H1 (cell line): ENCODE measurements at regions not wholly inside any gene's neighbourhood (a gene's known extent, or its start where the extent isn't known, plus 50 kb on each side); places are given as distances from the start of the nearest gene placed in this dataset.

Experiments
- BRCA1 ChIP-seq: IDR thresholded peaks from 2 replicates; pipeline ENCODE4 v1.6.1; 2012; ENCODE audit warnings: low read depth, low read length, improper control_type of control experiment
- CTCF ChIP-seq, 3 experiments: IDR thresholded peaks; 1 replicate in 2 of 3; 2 replicates in 1 of 3; pipeline versions ENCODE4 v1.5.1 to v1.6.1; 2011; ENCODE audit warnings: low read length in 3 of 3, mild to moderate bottlenecking in 3 of 3, inconsistent platforms in 2 of 3, low read depth in 1 of 3, moderate library complexity in 1 of 3; ENCODE audit not compliant: insufficient read depth in 1 of 3; ENCODE audit errors: control extremely low read depth in 1 of 3
- HDAC6 ChIP-seq: IDR thresholded peaks from one replicate; pipeline ENCODE4 v1.7.1; 2012; ENCODE audit warnings: low read depth, mild to moderate bottlenecking, inconsistent platforms, low read length, moderate library complexity
- JUND ChIP-seq: IDR thresholded peaks from 2 replicates; pipeline ENCODE4 v1.6.1; 2011; ENCODE audit warnings: mild to moderate bottlenecking, improper control_type of control experiment, low read length
- KDM1A ChIP-seq: fragments of 200-600, 300-600 bp; sonication (generic); IDR thresholded peaks from 2 replicates; pipeline ENCODE4 v1.7.1; 2016; ENCODE audit warnings: mild to moderate bottlenecking, low read length, borderline replicate concordance
- NANOG ChIP-seq: IDR thresholded peaks from 2 replicates; pipeline ENCODE4 v1.6.1; 2011; ENCODE audit warnings: low read length, low read depth, mild to moderate bottlenecking, inconsistent platforms; ENCODE audit not compliant: insufficient read depth, poor library complexity, severe bottlenecking
- POLR2A ChIP-seq, 2 experiments: IDR thresholded peaks; 1 replicate in 1 of 2; 2 replicates in 1 of 2; pipeline ENCODE4 v1.6.1; 2011; ENCODE audit warnings: low read depth in 2 of 2, low read length in 2 of 2, mild to moderate bottlenecking in 2 of 2; ENCODE audit errors: control extremely low read depth in 1 of 2
- POLR2AphosphoS5 ChIP-seq: IDR thresholded peaks from 2 replicates; pipeline ENCODE4 v1.6.1; 2011; ENCODE audit warnings: low read depth, low read length
- RAD21 ChIP-seq, 2 experiments: IDR thresholded peaks in 1 of 2; conservative IDR thresholded peaks in 1 of 2; 2 replicates each; pipeline ENCODE4 v1.6.1; 2011; ENCODE audit warnings: low read depth in 2 of 2, low read length in 2 of 2, improper control_type of control experiment in 1 of 2, inconsistent platforms in 1 of 2, mild to moderate bottlenecking in 1 of 2, moderate library complexity in 1 of 2
- RFX5 ChIP-seq: IDR thresholded peaks from 2 replicates; pipeline ENCODE4 v1.6.1; 2011; ENCODE audit warnings: low read depth, low read length, improper control_type of control experiment, borderline replicate concordance
- SIRT6 ChIP-seq: IDR thresholded peaks from one replicate; pipeline ENCODE4 v1.7.1; 2012; ENCODE audit warnings: low read length, inconsistent platforms
- SRF ChIP-seq: IDR thresholded peaks from 2 replicates; pipeline ENCODE4 v1.6.1; 2011; ENCODE audit warnings: mild to moderate bottlenecking, low read depth, low read length, moderate library complexity
- TCF12 ChIP-seq: IDR thresholded peaks from 2 replicates; pipeline ENCODE4 v1.6.1; 2011; ENCODE audit warnings: low read depth, mild to moderate bottlenecking, low read length
- TEAD4 ChIP-seq: IDR thresholded peaks from 2 replicates; pipeline ENCODE4 v1.6.1; 2012; ENCODE audit warnings: low read depth, low read length, inconsistent platforms, mixed read lengths

- TF ChIP-seq CTCF (IDR thresholded peaks at IDR 0.05; ENCODE audit: control extremely low read depth in 1 of 3, insufficient read depth in 1 of 3, low read depth in 1 of 3, low read length in 3 of 3) (no peak), POLR2A (IDR thresholded peaks at IDR 0.05; ENCODE audit: control extremely low read depth in 1 of 2, low read depth in 2 of 2, low read length in 2 of 2) (no peak), NANOG (no peak), POLR2AphosphoS5 (no peak), SIRT6 (no peak), HDAC6 (no peak), RAD21 (IDR thresholded peaks at IDR 0.05 in 1 of 2, conservative IDR thresholded peaks at IDR 0.05 in 1 of 2; ENCODE audit: low read depth in 2 of 2, low read length in 2 of 2) (no peak), KDM1A (no peak), SRF (no peak), JUND (no peak), TCF12 (no peak), TEAD4 (no peak), BRCA1 (no peak), RFX5 (no peak)
Observed at GRCh38 chr6:163901681-163902080, 487.2 kb downstream of the QKI start.
